ENCODE measurements at regions not wholly inside any gene's neighbourhood (a gene's known extent, or its start where the extent isn't known, plus 50 kb on each side); places are given as distances from the start of the nearest gene placed in this dataset.

DNA sequence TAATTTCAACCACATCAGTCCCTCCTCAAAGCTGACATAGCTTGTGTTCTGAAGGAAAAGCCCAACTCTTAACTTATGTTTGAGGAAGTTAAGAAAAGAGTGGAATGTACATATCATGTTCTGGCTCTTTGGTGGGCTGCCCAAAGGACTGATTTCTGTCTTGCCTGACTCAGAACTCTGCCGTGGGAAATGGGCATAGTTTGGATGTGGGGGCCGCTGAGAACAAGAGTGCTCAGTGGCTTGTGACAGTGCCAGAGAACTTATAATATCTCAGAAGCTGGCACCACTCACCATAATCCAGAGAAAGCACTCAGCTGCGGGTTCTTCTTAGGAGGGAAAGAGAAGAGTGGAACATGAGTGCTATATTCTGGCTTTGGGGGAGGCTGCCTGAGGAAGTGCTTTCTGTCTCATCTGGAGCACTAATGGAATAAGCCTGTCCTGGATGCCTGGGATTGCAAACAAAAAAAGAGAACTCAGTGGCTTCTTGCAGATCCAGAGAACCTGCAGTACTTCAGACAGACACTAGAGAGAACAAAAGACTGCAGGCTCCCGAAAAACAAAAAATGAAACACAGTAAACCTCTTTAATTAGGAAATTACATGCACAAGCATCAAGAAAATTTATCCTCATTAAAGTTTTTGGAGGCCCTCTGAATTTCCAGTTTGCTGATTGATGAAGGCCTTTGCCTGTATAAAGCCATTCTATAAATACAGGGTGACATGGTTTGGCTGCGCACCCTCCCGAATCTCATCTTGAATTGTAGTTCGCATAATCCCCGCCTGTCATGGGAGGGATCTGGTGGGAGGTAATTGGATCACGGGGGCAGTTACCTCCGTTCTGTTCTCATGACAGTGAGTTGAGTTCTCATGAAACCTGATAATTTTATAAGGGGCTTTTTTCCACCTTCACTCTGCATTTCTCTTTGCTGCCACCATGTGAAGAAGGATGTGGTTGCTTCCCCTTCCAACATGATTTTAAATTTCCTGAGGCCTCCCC is 207.0 kb downstream of the DMAC1 start:
- no peak overlapping the region for H3K27ac ChIP-seq (ENCODE audit: low read depth, low read length)
- H3K27me3 ChIP-seq (replicated peaks in 1 of 4; ENCODE audit: control insufficient read depth in 3 of 4, extremely low read depth in 1 of 4, insufficient read depth in 3 of 4, low read length in 3 of 4) = no peaks in the 10 kb centered on the region
- no peaks in the 10 kb centered on the region for H3K9me3 ChIP-seq (ENCODE audit: insufficient read depth in 2 of 2, low read depth in 1 of 2, low read length in 1 of 2)
- H2AFZ ChIP-seq (ENCODE audit: low read length) = peak overlapping the region; percentile 97; the same call in 1 of the 2 replicates
- no peak overlapping the region for H4K5ac ChIP-seq (ENCODE audit: insufficient read length, low read depth, low read length)
- no peak overlapping the region; a peak in 1 of 4 replicates for H3K4me2 ChIP-seq (ENCODE audit: insufficient read depth in 1 of 2, low read depth in 2 of 2, low read length in 2 of 2)
- no peak overlapping the region for H3K9ac ChIP-seq (replicated peaks in 1 of 4; ENCODE audit: extremely low read depth in 1 of 4, low read depth in 3 of 4, low read length in 3 of 4)
- no peak overlapping the region for H4K91ac ChIP-seq (replicated peaks; ENCODE audit: insufficient read length, low read length)
- H3K36me3 ChIP-seq (ENCODE audit: control insufficient read depth in 2 of 4, insufficient read depth in 4 of 4, low read length in 3 of 4) = no peaks in the 10 kb centered on the region
- ChIA-PET POLR2A (ENCODE audit: partially characterized antibody) (no interaction called here), CTCF (ENCODE audit: partially characterized antibody) (interaction anchor here (0.6 to 2.1 kb wide), 12 partner anchors 9 to 463 kb away, joined by 3 to 8 read pairs (median 4); no protein-coding TSS in a partner anchor)
- H3K79me2 ChIP-seq (ENCODE audit: control insufficient read depth in 1 of 2, insufficient read depth in 2 of 2, low read length in 2 of 2) = no peaks in the 10 kb centered on the region
- peaks cover 0 to 3% (median 0%) of the 10 kb centered on the region in 4 experiments; a peak in 1 of 7 replicates for H3K4me1 ChIP-seq (replicated peaks in 1 of 4; ENCODE audit: control insufficient read depth in 3 of 4, insufficient read depth in 4 of 4, low read length in 3 of 4)
- H3K18ac ChIP-seq (ENCODE audit: extremely low read depth, low read length) = no peak overlapping the region; the same call in 1 of the 2 replicates
- WGBS, 2 experiments (ENCODE audit: extremely low coverage in 1 of 2, insufficient coverage in 1 of 2, insufficient read length in 1 of 2, insufficient replicate concordance in 2 of 2, low coverage in 1 of 2, low lambda C conversion rate in 2 of 2, missing lambda C conversion rate in 1 of 2) = 68% methylated on average over 10 of the region's 10 CpGs; no CpG with 5 or more reads in 1 of the 2 experiments
- H2BK20ac ChIP-seq (ENCODE audit: low read length) = no peak overlapping the region
- no peak overlapping the region for H3K4ac ChIP-seq (replicated peaks; ENCODE audit: insufficient read length, low read depth, low read length)
- no peak overlapping the region for H3K4me3 ChIP-seq (ENCODE audit: extremely low read depth in 1 of 4, insufficient read depth in 2 of 4, low read depth in 3 of 4, low read length in 4 of 4)
- no peaks in the 10 kb centered on the region for H3K23me2 ChIP-seq (ENCODE audit: low read depth, low read length)
- no peak overlapping the region for H2BK120ac ChIP-seq (replicated peaks; ENCODE audit: low read depth, low read length)
- no peaks in the 10 kb centered on the region for H3K79me1 ChIP-seq (ENCODE audit: low read depth, low read length)
- H2AK5ac ChIP-seq (ENCODE audit: low read depth, low read length) = no peak overlapping the region
- H2BK5ac ChIP-seq (ENCODE audit: low read depth, low read length) = no peak overlapping the region
- DNase-seq (ENCODE audit: low read depth in 1 of 2, low spot score in 2 of 2) = no peak
- no peak overlapping the region for H3K56ac ChIP-seq (replicated peaks; ENCODE audit: insufficient read length, low read depth, low read length)
- H2BK12ac ChIP-seq (ENCODE audit: low read depth, low read length) = no peak overlapping the region
- no peaks in the 10 kb centered on the region for H4K20me1 ChIP-seq (replicated peaks in 1 of 2; ENCODE audit: control insufficient read depth in 1 of 2, insufficient read depth in 2 of 2, low read length in 2 of 2)
- no peak overlapping the region for H3K23ac ChIP-seq (ENCODE audit: insufficient read length)
- H4K8ac ChIP-seq (ENCODE audit: extremely low read depth, insufficient read depth, low read length) = no peak overlapping the region
- no peak overlapping the region for H3K14ac ChIP-seq (ENCODE audit: insufficient read length)
- TF ChIP-seq, protein P1, sequence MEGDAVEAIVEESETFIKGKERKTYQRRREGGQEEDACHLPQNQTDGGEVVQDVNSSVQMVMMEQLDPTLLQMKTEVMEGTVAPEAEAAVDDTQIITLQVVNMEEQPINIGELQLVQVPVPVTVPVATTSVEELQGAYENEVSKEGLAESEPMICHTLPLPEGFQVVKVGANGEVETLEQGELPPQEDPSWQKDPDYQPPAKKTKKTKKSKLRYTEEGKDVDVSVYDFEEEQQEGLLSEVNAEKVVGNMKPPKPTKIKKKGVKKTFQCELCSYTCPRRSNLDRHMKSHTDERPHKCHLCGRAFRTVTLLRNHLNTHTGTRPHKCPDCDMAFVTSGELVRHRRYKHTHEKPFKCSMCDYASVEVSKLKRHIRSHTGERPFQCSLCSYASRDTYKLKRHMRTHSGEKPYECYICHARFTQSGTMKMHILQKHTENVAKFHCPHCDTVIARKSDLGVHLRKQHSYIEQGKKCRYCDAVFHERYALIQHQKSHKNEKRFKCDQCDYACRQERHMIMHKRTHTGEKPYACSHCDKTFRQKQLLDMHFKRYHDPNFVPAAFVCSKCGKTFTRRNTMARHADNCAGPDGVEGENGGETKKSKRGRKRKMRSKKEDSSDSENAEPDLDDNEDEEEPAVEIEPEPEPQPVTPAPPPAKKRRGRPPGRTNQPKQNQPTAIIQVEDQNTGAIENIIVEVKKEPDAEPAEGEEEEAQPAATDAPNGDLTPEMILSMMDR (IDR thresholded peaks at IDR 0.05; ENCODE audit: control extremely low read depth in 1 of 3, insufficient read depth in 1 of 3, low read depth in 1 of 3, low read length in 3 of 3) = peak in 2 of 3 experiments; percentile 19 to 22; a peak in 3 of 4 replicates
- TF ChIP-seq SP2 (IDR thresholded peaks at IDR 0.05; ENCODE audit: low read length) = no peak
- peak; percentile 41 to 42 for TF ChIP-seq RAD21 (IDR thresholded peaks at IDR 0.05 in 1 of 2, conservative IDR thresholded peaks at IDR 0.05 in 1 of 2; ENCODE audit: low read depth in 2 of 2, low read length in 2 of 2)
- FAIRE-seq = no peak
- H2BK15ac ChIP-seq (ENCODE audit: low read length) = no peak overlapping the region

Measured in H1 (cell line).